DMS 273 (cell line): ENCODE measurements at regions not wholly inside any gene's neighbourhood (a gene's known extent, or its start where the extent isn't known, plus 50 kb on each side); places are given as distances from the start of the nearest gene placed in this dataset.
"Not testable (repeated sequence)": the region's sequence is repeated elsewhere in the genome, so short reads cannot be mapped to it uniquely, and the experiment has no call there.

ENCODE experiments used
- DNase-seq: peaks from one replicate; lab custom pipeline; 2025; ENCODE audit not compliant: unreplicated experiment; lab: John Stamatoyannopoulos, UW

DNA sequence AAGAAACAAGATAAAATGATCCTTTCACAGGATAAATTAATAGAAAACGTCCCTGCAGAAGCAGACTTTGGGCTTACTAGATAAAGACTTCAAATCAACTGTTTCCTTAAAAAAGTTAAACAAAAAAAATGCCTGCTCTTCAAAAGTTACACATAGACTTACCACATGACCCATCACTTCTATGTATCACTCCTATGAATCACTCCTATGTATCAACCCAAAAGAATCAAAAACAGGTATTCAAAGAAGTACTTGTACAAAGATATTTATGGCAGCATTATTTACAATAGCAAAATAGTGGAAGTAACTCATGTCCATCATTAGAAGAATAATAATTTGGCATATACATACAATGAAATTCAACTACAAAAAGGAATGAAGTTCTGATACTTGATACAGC lies 56.3 kb upstream of the PRDM9 start:
- DNase-seq, result no peak

DNA sequence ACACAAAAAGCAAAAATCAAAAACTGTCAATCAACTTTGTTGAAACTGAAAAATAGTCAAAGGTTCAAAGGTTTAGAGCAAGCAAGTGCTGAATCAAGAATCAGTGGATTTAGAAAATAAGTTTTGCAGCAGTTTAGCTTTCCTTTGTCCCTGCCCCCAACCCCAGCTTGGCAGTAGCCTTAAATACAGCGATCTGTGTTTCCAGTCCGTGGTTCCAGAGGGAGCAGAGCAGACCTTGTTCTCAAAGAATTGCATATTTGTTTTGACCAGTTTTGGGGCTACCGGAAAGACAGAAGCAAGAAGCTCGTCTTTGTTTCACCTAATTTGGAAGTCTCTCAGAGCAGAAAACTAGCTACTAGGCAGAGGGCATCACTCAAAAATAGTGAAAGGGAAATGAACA lies 57.2 kb upstream of the PRDM9 start:
- no peak for DNase-seq

DNA sequence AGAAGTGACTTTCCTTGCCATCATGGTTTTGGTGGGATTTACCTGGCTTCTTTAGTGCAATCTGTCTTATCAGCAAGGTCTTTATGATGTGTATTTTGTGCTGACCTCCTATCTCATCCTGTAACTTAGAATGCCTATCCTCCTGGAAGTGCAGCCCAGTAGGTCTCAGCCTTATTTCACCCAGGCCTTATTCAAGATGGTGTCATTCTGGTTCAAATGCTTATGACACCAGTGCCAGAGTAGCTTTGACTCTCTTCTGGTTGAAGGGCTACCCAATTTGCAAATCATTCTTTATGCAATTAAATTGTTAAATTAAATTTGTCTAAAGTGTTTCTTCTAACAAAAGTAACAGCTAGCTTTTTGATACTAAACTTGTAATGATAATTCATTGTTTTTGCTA lies 58.8 kb upstream of the PRDM9 start:
- DNase-seq, result no peak

- no peak for DNase-seq
Observed at GRCh38 chr5:23446424-23446823, 61.0 kb upstream of the PRDM9 start.

DNA sequence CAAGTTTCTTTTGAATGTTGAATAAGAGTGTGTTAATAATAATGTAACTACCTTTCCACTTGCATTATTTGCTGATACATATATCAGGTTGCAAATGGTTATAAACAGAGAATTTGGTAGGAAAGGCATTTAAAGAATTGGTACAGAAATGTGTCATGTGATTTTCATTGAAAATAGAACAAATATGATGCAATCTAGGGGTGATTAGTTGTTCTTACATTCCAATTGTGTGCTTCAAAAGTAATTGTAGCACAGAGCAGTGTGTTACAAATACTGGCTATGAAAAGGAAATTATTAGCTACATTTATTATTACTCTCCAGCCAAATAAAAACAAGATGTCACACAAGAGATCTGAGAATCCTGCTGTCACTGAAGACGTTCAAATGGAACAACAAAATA lies 61.8 kb upstream of the PRDM9 start:
- no peak for DNase-seq

DNA sequence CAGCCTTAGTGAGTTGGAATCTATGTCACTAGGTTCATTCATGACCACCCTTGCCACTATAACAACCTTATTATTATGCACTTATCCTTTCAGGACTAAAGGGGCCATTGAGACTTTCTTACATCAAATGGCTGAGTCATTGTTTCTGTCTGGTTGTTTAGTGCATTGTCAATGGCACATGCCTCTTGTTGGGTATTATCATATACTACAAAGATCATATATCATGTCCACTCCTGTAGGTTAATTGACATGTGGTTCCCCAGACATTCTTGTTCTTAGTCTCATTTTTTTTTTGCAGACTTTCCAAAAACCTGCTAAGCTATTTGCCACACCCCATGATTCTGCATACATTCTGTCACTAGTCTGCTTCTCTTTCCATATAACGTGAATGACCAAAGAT lies 66.7 kb upstream of the PRDM9 start:
- no peak for DNase-seq

GRCh38 chr5:23437011-23437410 lies 70.4 kb upstream of the PRDM9 start:
- peak; percentile 14 for DNase-seq

- no peak for DNase-seq
Observed at GRCh38 chr5:23433534-23434315, 73.7 kb upstream of the PRDM9 start.

DNA sequence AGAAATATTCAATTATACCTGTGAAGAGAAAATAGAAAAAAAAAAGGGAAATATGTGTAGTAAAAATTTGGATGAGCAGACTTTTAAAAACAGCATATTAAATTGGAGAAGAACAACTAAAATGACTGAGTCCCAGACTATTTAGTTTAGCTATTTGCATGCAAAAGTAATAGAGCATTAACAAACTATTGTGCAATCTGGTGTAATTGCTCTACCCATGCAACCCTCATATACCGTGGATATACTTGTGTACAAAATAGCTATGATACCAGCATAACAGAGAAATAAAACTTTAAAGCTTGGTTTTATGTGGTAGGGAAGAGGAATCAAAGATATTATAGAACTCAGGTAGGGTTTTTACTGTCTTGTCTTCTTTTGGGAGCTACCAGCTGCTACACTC lies 78.7 kb upstream of the PRDM9 start:
- no peak for DNase-seq

GRCh38 chr5:23420214-23420613 lies 87.2 kb upstream of the PRDM9 start:
- not testable (repeated sequence) for DNase-seq

DNA sequence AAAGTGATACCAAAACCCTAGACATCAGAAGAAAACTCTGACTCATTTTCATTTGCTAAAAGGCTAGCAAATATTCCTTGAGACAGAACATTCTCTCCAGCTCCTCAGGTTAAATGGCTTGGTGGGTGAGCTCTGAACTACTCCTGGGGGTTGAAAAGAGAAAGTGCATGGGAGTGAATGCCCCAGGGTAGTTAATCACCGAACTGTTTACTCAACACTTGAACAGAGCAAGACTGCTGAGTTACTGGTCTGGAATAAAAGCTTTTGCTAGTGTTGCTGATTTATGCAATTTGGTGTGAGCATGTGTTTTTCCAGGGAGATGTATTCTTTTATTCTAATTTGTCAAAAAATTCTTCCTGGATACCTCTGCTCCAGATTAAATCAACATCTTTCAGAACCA lies 88.3 kb upstream of the PRDM9 start:
- DNase-seq, result no peak

DNA sequence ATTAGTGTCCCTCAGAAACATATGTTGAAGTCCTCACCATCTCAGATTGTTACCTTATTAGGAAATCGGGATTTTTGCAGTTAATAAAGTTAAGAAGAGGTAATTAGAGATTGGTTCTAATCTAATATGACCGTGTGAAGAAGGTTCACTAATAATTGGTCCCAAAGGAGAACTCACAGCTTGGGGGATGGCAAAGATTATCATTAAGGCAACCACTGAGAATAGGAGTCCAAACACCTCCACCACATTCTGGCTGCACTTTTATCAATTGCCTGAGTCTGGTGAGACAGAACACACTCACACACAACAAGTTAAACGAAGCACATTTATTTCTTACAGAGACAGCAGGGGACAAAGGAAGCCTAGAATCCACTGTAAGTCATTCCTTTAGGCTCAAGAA lies 94.9 kb upstream of the PRDM9 start:
- DNase-seq, result no peak

DNA sequence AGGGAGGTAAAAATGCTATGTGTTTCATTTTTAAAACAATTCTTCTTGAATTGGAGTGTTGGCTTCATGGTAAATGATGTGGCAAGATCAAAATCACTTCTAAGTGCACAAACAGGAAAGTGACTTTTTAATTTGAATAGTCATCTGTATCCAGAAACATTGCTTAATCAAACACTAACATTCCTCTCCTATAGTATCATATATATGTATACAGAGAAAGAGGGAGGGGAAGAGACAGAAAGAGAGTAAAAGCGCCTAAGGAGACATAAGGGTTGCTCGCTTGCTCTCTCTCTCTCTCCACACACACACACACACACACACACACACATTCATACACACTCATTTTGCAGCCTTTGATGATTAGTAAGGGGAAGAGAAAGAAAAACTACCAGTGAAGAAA lies 95.4 kb upstream of the PRDM9 start:
- DNase-seq, result no peak

DNA sequence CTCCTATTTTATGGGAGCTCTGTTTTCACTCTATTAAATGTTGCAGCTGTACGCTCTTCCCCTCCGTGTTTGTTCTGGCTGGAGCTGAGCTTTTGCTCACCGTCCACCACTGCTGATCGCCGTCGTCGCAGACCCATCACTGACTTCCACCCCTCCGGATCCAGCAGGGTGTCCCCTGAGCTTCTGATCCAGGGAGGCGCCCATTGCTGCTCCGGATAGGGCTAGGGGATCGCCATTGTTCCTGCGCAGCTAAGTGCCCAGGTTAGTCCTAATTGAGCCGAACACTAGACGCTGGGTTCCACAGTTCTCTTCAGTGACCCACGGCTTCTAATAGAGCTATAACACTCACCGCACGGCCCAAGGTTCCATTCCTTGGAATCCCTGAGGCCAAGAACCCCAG lies 96.2 kb upstream of the PRDM9 start:
- no peak for DNase-seq

DNA sequence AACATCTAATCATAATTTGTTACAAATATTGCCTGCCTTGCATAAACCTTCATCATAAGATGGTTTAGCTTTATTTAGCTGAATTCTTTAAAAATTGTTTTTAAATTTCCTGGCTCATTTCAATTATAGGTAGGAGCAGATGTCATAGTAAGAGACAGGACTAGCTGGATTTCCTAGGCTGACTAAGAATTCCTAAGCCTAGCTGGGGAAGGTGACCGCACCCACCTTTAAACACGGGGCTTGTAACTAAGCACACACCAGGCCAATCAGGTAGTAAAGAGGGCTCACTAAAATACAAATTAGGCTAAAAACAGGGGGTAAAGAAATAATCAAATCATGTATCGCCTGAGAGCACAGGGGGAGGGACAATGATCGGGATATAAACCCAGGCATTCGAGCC lies 96.6 kb upstream of the PRDM9 start:
- DNase-seq, result not testable (repeated sequence)

DNA sequence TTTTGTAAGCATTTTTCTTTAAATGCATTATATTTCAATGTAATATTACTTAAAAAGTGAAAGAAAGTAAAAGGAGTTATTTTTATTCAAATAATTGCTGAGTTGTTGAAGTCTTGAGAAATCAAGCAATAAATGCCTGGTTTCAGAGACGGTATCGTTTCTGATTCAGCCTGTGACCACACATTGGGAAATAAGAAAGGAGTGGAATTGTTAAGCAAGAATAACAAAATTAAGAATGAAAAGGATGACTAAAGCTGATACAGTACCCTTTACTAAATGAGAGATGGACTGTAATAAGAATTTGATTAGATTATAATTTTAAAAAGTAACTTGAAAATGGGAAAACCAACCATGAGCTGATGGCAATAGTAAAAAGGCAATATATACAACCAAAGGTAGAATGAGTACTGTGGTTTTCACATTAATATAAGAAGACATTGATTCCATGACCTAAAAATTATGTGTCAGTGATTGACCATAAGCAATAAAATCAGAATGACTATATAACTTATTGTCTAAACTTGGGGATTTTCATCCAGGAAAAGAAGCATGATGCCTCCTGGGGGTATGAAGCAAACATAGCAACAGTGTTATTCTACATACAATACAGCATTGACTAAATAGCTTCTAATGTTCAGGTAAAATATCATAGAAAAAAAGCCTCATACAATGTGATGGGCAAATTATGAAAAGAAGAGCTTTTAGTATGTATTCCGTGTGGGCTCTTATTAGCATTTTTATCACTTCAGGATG lies 101.9 kb upstream of the PRDM9 start:
- DNase-seq, result no peak

GRCh38 chr5:23402585-23402984 lies 104.8 kb upstream of the PRDM9 start:
- DNase-seq, result no peak

DNA sequence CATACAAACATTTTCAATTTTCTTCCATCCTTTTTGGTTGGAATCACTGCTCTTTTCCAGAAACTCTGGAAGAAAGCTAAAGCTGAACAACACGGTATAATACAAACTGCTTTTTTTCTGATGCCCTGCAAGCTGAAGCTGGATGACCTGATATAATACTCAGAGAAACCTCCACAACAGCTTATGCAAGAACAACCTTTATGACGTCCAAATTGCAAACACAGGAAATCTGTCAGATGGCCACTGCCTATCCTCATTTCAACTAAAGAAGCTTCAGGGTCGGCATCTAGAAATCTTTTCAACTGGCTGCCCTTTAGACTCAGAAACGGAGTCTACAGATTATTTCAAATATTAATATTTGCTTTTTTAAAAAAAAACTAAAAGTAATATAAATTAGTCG lies 106.5 kb upstream of the PRDM9 start:
- DNase-seq, result no peak

DNA sequence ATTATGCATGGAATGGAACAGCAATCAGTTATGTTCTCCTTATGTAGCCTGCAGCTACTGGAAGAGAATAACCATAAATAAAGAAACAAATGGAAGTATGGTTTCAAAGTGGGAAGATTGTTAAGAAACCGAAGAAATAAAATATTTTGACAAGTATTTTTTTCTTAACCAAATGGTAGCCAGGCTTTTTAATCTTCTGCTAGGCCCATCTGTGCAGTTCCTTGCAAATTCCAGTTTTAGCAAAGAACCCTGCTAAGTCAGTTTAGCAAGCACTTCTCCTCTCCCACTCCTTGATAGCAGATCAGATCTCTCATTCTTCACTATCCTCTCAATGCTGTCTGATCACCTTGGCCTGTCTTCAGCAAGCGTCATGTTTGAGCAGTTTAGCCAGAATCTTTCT lies 111.1 kb upstream of the PRDM9 start:
- DNase-seq, result no peak

GRCh38 chr5:23389291-23390101 lies 117.9 kb upstream of the PRDM9 start:
- DNase-seq, result peak; percentile 25

DNA sequence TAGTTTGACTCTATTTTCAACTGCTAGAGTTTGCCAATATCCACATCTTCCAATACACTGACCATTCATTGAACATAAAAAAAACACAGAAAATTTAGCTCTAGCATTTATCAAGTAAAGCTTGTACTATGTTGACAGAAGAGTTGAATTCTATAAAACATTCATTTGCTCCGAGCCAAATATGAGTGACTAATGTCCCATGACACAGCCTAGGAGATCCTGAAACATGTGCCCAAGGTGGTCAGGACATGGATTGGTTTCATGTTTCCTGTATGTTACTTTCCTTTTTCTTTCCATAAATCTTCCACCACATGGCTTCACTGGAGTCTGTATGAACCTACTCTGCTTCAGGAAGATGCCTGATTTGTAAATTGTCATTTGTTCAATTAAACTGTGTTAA lies 122.4 kb upstream of the PRDM9 start:
- DNase-seq, result no peak

DNA sequence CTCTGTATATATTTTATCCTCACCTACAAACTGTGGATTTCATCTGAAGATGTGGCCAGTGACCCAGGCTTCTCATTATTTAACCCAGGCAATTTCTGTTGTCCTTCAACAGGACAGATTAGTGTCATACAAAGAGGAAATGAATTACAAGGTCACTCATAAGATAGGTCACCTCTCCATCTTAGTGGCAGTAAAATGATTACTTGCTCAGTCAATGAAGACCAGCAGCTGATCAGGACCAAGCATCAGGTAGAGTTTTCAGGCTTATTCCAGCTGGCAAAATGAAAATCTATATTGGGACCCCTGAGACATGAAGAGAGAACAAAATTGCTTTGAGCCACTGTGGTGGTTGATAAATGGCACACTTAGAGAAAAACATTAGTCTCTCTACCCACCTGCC lies 135.2 kb upstream of the PRDM9 start:
- DNase-seq, result no peak
